ENCODE measurements at regions not wholly inside any gene's neighbourhood (a gene's known extent, or its start where the extent isn't known, plus 50 kb on each side); places are given as distances from the start of the nearest gene placed in this dataset.

GRCh38 chr2:239529313-239530015 is 128.6 kb upstream of the HDAC4 start:
- Histone ChIP-seq H3K4me1 (ENCODE audit: control insufficient read depth, insufficient read depth, low read length) (no peaks in the 10 kb centered on the region), H3K27me3 (ENCODE audit: control insufficient read depth, insufficient read depth, low read length) (no peaks in the 10 kb centered on the region), H3K9ac (ENCODE audit: low read length) (no peak overlapping the region), H3K4me3 (ENCODE audit: low read length) (no peak overlapping the region), H3K36me3 (ENCODE audit: control insufficient read depth, insufficient read depth, low read length) (no peaks in the 10 kb centered on the region), H3K9me3 (ENCODE audit: control insufficient read depth, low read length) (no peaks in the 10 kb centered on the region)

- Histone ChIP-seq H3K4me1 (ENCODE audit: control insufficient read depth, insufficient read depth, low read length) (no peaks in the 10 kb centered on the region), H3K27me3 (ENCODE audit: control insufficient read depth, insufficient read depth, low read length) (no peaks in the 10 kb centered on the region), H3K9me3 (ENCODE audit: control insufficient read depth, low read length) (no peaks in the 10 kb centered on the region), H3K4me3 (ENCODE audit: low read length) (no peak overlapping the region), H3K9ac (ENCODE audit: low read length) (no peak overlapping the region), H3K36me3 (ENCODE audit: control insufficient read depth, insufficient read depth, low read length) (no peaks in the 10 kb centered on the region)
These were observed 128.1 kb upstream of the HDAC4 start for GRCh38 chr2:239528883-239529282.

- H3K4me1 ChIP-seq (ENCODE audit: control insufficient read depth, insufficient read depth, low read length): no peaks in the 10 kb centered on the region
- H3K27me3 ChIP-seq (ENCODE audit: control insufficient read depth, insufficient read depth, low read length): no peaks in the 10 kb centered on the region
- H3K9ac ChIP-seq (ENCODE audit: low read length): no peak overlapping the region
- no peak overlapping the region for H3K4me3 ChIP-seq (ENCODE audit: low read length)
- no peaks in the 10 kb centered on the region for H3K36me3 ChIP-seq (ENCODE audit: control insufficient read depth, insufficient read depth, low read length)
- H3K9me3 ChIP-seq (ENCODE audit: control insufficient read depth, low read length): no peaks in the 10 kb centered on the region
These were observed 127.3 kb upstream of the HDAC4 start for GRCh38 chr2:239528146-239528545.

GRCh38 chr2:239526666-239527415 is 126.0 kb upstream of the HDAC4 start:
- Histone ChIP-seq H3K4me1 (ENCODE audit: control insufficient read depth, insufficient read depth, low read length) (no peaks in the 10 kb centered on the region), H3K9ac (ENCODE audit: low read length) (no peak overlapping the region), H3K9me3 (ENCODE audit: control insufficient read depth, low read length) (no peaks in the 10 kb centered on the region), H3K27me3 (ENCODE audit: control insufficient read depth, insufficient read depth, low read length) (peaks cover 6% of the 10 kb centered on the region), H3K36me3 (ENCODE audit: control insufficient read depth, insufficient read depth, low read length) (no peaks in the 10 kb centered on the region), H3K4me3 (ENCODE audit: low read length) (no peak overlapping the region)

- no peaks in the 10 kb centered on the region for H3K9me3 ChIP-seq (ENCODE audit: control insufficient read depth, low read length)
- no peaks in the 10 kb centered on the region for H3K36me3 ChIP-seq (ENCODE audit: control insufficient read depth, insufficient read depth, low read length)
- H3K4me1 ChIP-seq (ENCODE audit: control insufficient read depth, insufficient read depth, low read length): no peaks in the 10 kb centered on the region
- H3K9ac ChIP-seq (ENCODE audit: low read length): no peak overlapping the region
- peaks cover 6% of the 10 kb centered on the region for H3K27me3 ChIP-seq (ENCODE audit: control insufficient read depth, insufficient read depth, low read length)
- H3K4me3 ChIP-seq (ENCODE audit: low read length): no peak overlapping the region
These were observed 125.2 kb upstream of the HDAC4 start for GRCh38 chr2:239526038-239526437.

GRCh38 chr2:239523954-239524330 is 123.1 kb upstream of the HDAC4 start:
- no peaks in the 10 kb centered on the region for H3K36me3 ChIP-seq (ENCODE audit: control insufficient read depth, insufficient read depth, low read length)
- no peak overlapping the region for H3K4me3 ChIP-seq (ENCODE audit: low read length)
- H3K27me3 ChIP-seq (ENCODE audit: control insufficient read depth, insufficient read depth, low read length): peaks cover 6% of the 10 kb centered on the region
- H3K4me1 ChIP-seq (ENCODE audit: control insufficient read depth, insufficient read depth, low read length): no peaks in the 10 kb centered on the region
- H3K9ac ChIP-seq (ENCODE audit: low read length): no peak overlapping the region
- H3K9me3 ChIP-seq (ENCODE audit: control insufficient read depth, low read length): no peaks in the 10 kb centered on the region

- Histone ChIP-seq H3K4me1 (ENCODE audit: control insufficient read depth, insufficient read depth, low read length) (no peaks in the 10 kb centered on the region), H3K27me3 (ENCODE audit: control insufficient read depth, insufficient read depth, low read length) (peaks cover 6% of the 10 kb centered on the region), H3K9me3 (ENCODE audit: control insufficient read depth, low read length) (no peaks in the 10 kb centered on the region), H3K36me3 (ENCODE audit: control insufficient read depth, insufficient read depth, low read length) (no peaks in the 10 kb centered on the region), H3K9ac (ENCODE audit: low read length) (no peak overlapping the region), H3K4me3 (ENCODE audit: low read length) (no peak overlapping the region)
These were observed 122.5 kb upstream of the HDAC4 start for GRCh38 chr2:239523147-239523953.

- no peaks in the 10 kb centered on the region for H3K4me1 ChIP-seq (ENCODE audit: control insufficient read depth, insufficient read depth, low read length)
- no peaks in the 10 kb centered on the region for H3K36me3 ChIP-seq (ENCODE audit: control insufficient read depth, insufficient read depth, low read length)
- peaks cover 6% of the 10 kb centered on the region for H3K27me3 ChIP-seq (ENCODE audit: control insufficient read depth, insufficient read depth, low read length)
- H3K4me3 ChIP-seq (ENCODE audit: low read length): no peak overlapping the region
- H3K9me3 ChIP-seq (ENCODE audit: control insufficient read depth, low read length): no peaks in the 10 kb centered on the region
- H3K9ac ChIP-seq (ENCODE audit: low read length): no peak overlapping the region
These were observed 121.9 kb upstream of the HDAC4 start for GRCh38 chr2:239522740-239523119.

GRCh38 chr2:239522002-239522739 is 121.4 kb upstream of the HDAC4 start:
- Histone ChIP-seq H3K9me3 (ENCODE audit: control insufficient read depth, low read length) (no peaks in the 10 kb centered on the region), H3K4me3 (ENCODE audit: low read length) (no peak overlapping the region), H3K36me3 (ENCODE audit: control insufficient read depth, insufficient read depth, low read length) (no peaks in the 10 kb centered on the region), H3K4me1 (ENCODE audit: control insufficient read depth, insufficient read depth, low read length) (no peaks in the 10 kb centered on the region), H3K9ac (ENCODE audit: low read length) (no peak overlapping the region), H3K27me3 (ENCODE audit: control insufficient read depth, insufficient read depth, low read length) (peaks cover 6% of the 10 kb centered on the region)

GRCh38 chr2:239521518-239521815 is 120.6 kb upstream of the HDAC4 start:
- Histone ChIP-seq H3K4me1 (ENCODE audit: control insufficient read depth, insufficient read depth, low read length) (no peaks in the 10 kb centered on the region), H3K9me3 (ENCODE audit: control insufficient read depth, low read length) (no peaks in the 10 kb centered on the region), H3K9ac (ENCODE audit: low read length) (no peak overlapping the region), H3K27me3 (ENCODE audit: control insufficient read depth, insufficient read depth, low read length) (peaks cover 6% of the 10 kb centered on the region), H3K4me3 (ENCODE audit: low read length) (no peak overlapping the region), H3K36me3 (ENCODE audit: control insufficient read depth, insufficient read depth, low read length) (no peaks in the 10 kb centered on the region)

GRCh38 chr2:239520811-239521517 is 120.1 kb upstream of the HDAC4 start:
- H3K4me3 ChIP-seq (ENCODE audit: low read length): no peak overlapping the region
- H3K4me1 ChIP-seq (ENCODE audit: control insufficient read depth, insufficient read depth, low read length): no peaks in the 10 kb centered on the region
- H3K9me3 ChIP-seq (ENCODE audit: control insufficient read depth, low read length): no peaks in the 10 kb centered on the region
- H3K9ac ChIP-seq (ENCODE audit: low read length): no peak overlapping the region
- H3K27me3 ChIP-seq (ENCODE audit: control insufficient read depth, insufficient read depth, low read length): peaks cover 6% of the 10 kb centered on the region
- H3K36me3 ChIP-seq (ENCODE audit: control insufficient read depth, insufficient read depth, low read length): no peaks in the 10 kb centered on the region
